T-helper 1 cell (primary cell): ENCODE measurements at regions not wholly inside any gene's neighbourhood (a gene's known extent, or its start where the extent isn't known, plus 50 kb on each side); places are given as distances from the start of the nearest gene placed in this dataset.
"Not testable (repeated sequence)": the region's sequence is repeated elsewhere in the genome, so short reads cannot be mapped to it uniquely, and the experiment has no call there.

Source experiments
- DNase-seq, 5 donors: peaks; one replicate each; pipeline ENCODE4 v3.0.0-alpha.2; 2012 to 2020

GRCh38 chr12:18008642-18009041 is 81.4 kb downstream of the RERGL start:
- DNase-seq: no peak

- no peak for DNase-seq
Observed at GRCh38 chr12:17999174-17999801, 90.7 kb downstream of the RERGL start.

GRCh38 chr12:17992002-17992656 is 97.9 kb downstream of the RERGL start:
- peak in 1 of 5 donors; percentile 1 for DNase-seq

GRCh38 chr12:17982556-17982955 is 107.4 kb downstream of the RERGL start:
- DNase-seq: no peak

- DNase-seq: no peak
Observed at GRCh38 chr12:17976202-17976601, 113.8 kb downstream of the RERGL start.

- no peak for DNase-seq
Observed at GRCh38 chr12:17975763-17976162, 114.2 kb downstream of the RERGL start.

- no peak for DNase-seq
Observed at GRCh38 chr12:17975239-17975638, 114.8 kb downstream of the RERGL start.

GRCh38 chr12:17971850-17972249 is 118.1 kb downstream of the RERGL start:
- DNase-seq: no peak

GRCh38 chr12:17954788-17955187 is 135.2 kb downstream of the RERGL start:
- no peak for DNase-seq

GRCh38 chr12:17950898-17951297 is 139.1 kb downstream of the RERGL start:
- no peak for DNase-seq

- DNase-seq: no peak
Observed at GRCh38 chr12:17949558-17950141, 140.3 kb downstream of the RERGL start.

GRCh38 chr12:17928708-17929366 is 161.2 kb downstream of the RERGL start:
- DNase-seq: no peak

GRCh38 chr12:17918013-17918412 is 172.0 kb downstream of the RERGL start:
- no peak for DNase-seq

- DNase-seq: no peak
Observed at GRCh38 chr12:17884581-17884980, 205.4 kb downstream of the RERGL start.

- no peak for DNase-seq
Observed at GRCh38 chr12:17878714-17879113, 211.3 kb downstream of the RERGL start.

GRCh38 chr12:17875230-17875629 is 214.8 kb downstream of the RERGL start:
- no peak for DNase-seq

GRCh38 chr12:17866802-17867201 is 223.2 kb downstream of the RERGL start:
- no peak for DNase-seq

- DNase-seq: not testable (repeated sequence)
Observed at GRCh38 chr12:17855548-17855947, 234.4 kb downstream of the RERGL start.

- no peak for DNase-seq
Observed at GRCh38 chr12:17853054-17853453, 236.9 kb downstream of the RERGL start.

- no peak for DNase-seq
Observed at GRCh38 chr12:17841496-17841895, 248.5 kb downstream of the RERGL start.

- DNase-seq: no peak
Observed at GRCh38 chr12:17829813-17830212, 260.2 kb downstream of the RERGL start.

- DNase-seq: no peak
Observed at GRCh38 chr12:17818931-17819330, 271.1 kb downstream of the RERGL start.

GRCh38 chr12:17810399-17810798 is 279.6 kb downstream of the RERGL start:
- no peak for DNase-seq

- DNase-seq: no peak
Observed at GRCh38 chr12:17809206-17809605, 280.8 kb downstream of the RERGL start.
